ENCODE measurements at regions not wholly inside any gene's neighbourhood (a gene's known extent, or its start where the extent isn't known, plus 50 kb on each side); places are given as distances from the start of the nearest gene placed in this dataset.

GRCh38 chr5:57405984-57406383 is 76.6 kb downstream of the ACTBL2 start:
- Histone ChIP-seq H3K27ac (ENCODE audit: low read depth, low read length, poor library complexity, severe bottlenecking) (no peak overlapping the region), H2AFZ (ENCODE audit: low read length) (no peak overlapping the region), H3K79me2 (ENCODE audit: insufficient read depth, low read depth, low read length) (no peaks in the 10 kb centered on the region), H4K20me1 (ENCODE audit: insufficient read depth, low read length) (no peaks in the 10 kb centered on the region), H3K9me3 (ENCODE audit: low read length) (no peaks in the 10 kb centered on the region), H3K4me1 (ENCODE audit: insufficient read depth, low read length, poor library complexity, severe bottlenecking) (no peaks in the 10 kb centered on the region), H3K9me2 (ENCODE audit: insufficient read depth, low read length) (no peaks in the 10 kb centered on the region), H3K36me3 (ENCODE audit: insufficient read depth, low read length) (no peaks in the 10 kb centered on the region), H3K4me2 (ENCODE audit: low read length) (no peak overlapping the region), H3K4me3 (ENCODE audit: low read depth, low read length, poor library complexity, severe bottlenecking) (no peak overlapping the region)
- no peak for TF ChIP-seq EZH2phosphoT487 (IDR thresholded peaks at IDR 0.05; ENCODE audit: borderline replicate concordance, low read depth, low read length)
- CTCF ChIA-PET (ENCODE audit: unreplicated experiment) = no interaction called here
- no peak for DNase-seq (ENCODE audit: low spot score)
- intact Hi-C loops (cut with micrococcal nuclease; ENCODE audit: unreplicated experiment) = no loop called here
- no TSS peak for BruUV-seq (replicated peaks)
- POLR2A ChIA-PET = no interaction called here

- Histone ChIP-seq H3K9me2 (ENCODE audit: insufficient read depth, low read length) (no peaks in the 10 kb centered on the region), H3K4me1 (ENCODE audit: insufficient read depth, low read length, poor library complexity, severe bottlenecking) (no peaks in the 10 kb centered on the region), H3K9me3 (ENCODE audit: low read length) (no peaks in the 10 kb centered on the region), H3K36me3 (ENCODE audit: insufficient read depth, low read length) (no peaks in the 10 kb centered on the region), H4K20me1 (ENCODE audit: insufficient read depth, low read length) (no peaks in the 10 kb centered on the region), H2AFZ (ENCODE audit: low read length) (no peak overlapping the region), H3K4me2 (ENCODE audit: low read length) (no peak overlapping the region), H3K27ac (ENCODE audit: low read depth, low read length, poor library complexity, severe bottlenecking) (no peak overlapping the region), H3K79me2 (ENCODE audit: insufficient read depth, low read depth, low read length) (no peaks in the 10 kb centered on the region), H3K4me3 (ENCODE audit: low read depth, low read length, poor library complexity, severe bottlenecking) (no peak overlapping the region)
- ChIA-PET CTCF (ENCODE audit: unreplicated experiment) (no interaction called here), POLR2A (no interaction called here)
- TF ChIP-seq CTCF (conservative IDR thresholded peaks at IDR 0.05; ENCODE audit: low read length) (no peak), EZH2phosphoT487 (IDR thresholded peaks at IDR 0.05; ENCODE audit: borderline replicate concordance, low read depth, low read length) (no peak)
- BruUV-seq (replicated peaks) = no TSS peak
- intact Hi-C loops (cut with micrococcal nuclease; ENCODE audit: unreplicated experiment) = no loop called here
- no peak for DNase-seq (ENCODE audit: low spot score)
These were observed 79.8 kb downstream of the ACTBL2 start for GRCh38 chr5:57402761-57403160.

GRCh38 chr5:57402348-57402747 is 80.3 kb downstream of the ACTBL2 start:
- H3K4me2 ChIP-seq (ENCODE audit: low read length) = no peak overlapping the region

More at GRCh38 chr5:57402348-57402747, 80.3 kb downstream of the ACTBL2 start:
- H2AFZ ChIP-seq (ENCODE audit: low read length) = no peak overlapping the region
- H3K4me3 ChIP-seq (ENCODE audit: low read depth, low read length, poor library complexity, severe bottlenecking) = no peak overlapping the region
- H3K4me1 ChIP-seq (ENCODE audit: insufficient read depth, low read length, poor library complexity, severe bottlenecking) = no peaks in the 10 kb centered on the region
- POLR2A ChIA-PET = interaction anchor here (0.9 kb wide), 1 partner anchor 1415 kb away, joined by 4 read pairs; no protein-coding TSS in a partner anchor
- intact Hi-C loops (cut with micrococcal nuclease; ENCODE audit: unreplicated experiment) = no loop called here
- no peaks in the 10 kb centered on the region for H3K9me2 ChIP-seq (ENCODE audit: insufficient read depth, low read length)
- BruUV-seq (replicated peaks) = no TSS peak
- H3K9me3 ChIP-seq (ENCODE audit: low read length) = no peaks in the 10 kb centered on the region
- TF ChIP-seq CTCF (conservative IDR thresholded peaks at IDR 0.05; ENCODE audit: low read length) (no peak), EZH2phosphoT487 (IDR thresholded peaks at IDR 0.05; ENCODE audit: borderline replicate concordance, low read depth, low read length) (no peak)
- CTCF ChIA-PET (ENCODE audit: unreplicated experiment) = no interaction called here
- no peaks in the 10 kb centered on the region for H4K20me1 ChIP-seq (ENCODE audit: insufficient read depth, low read length)
- H3K79me2 ChIP-seq (ENCODE audit: insufficient read depth, low read depth, low read length) = no peaks in the 10 kb centered on the region
- H3K36me3 ChIP-seq (ENCODE audit: insufficient read depth, low read length) = no peaks in the 10 kb centered on the region
- DNase-seq (ENCODE audit: low spot score) = no peak
- no peak overlapping the region for H3K27ac ChIP-seq (ENCODE audit: low read depth, low read length, poor library complexity, severe bottlenecking)
